Lung (tissue), 11 donors: ENCODE measurements at regions not wholly inside any gene's neighbourhood (a gene's known extent, or its start where the extent isn't known, plus 50 kb on each side); places are given as distances from the start of the nearest gene placed in this dataset.

ENCODE experiments used
- ATAC-seq: fragments of 200-7000 bp; cut with Tn5 transposase; one replicate; pipeline ENCODE4 v1.9.1; 2020; ENCODE audit warnings: moderate number of reproducible peaks; ENCODE audit not compliant: insufficient read depth, low FRiP score
- DNase-seq, 3 donors: peaks; one replicate each; pipeline ENCODE4 v3.0.0-alpha.2; 2013 to 2017
- H3K27ac ChIP-seq, 2 donors: one replicate each; pipeline ENCODE4 v1.5.1; 2013; ENCODE audit warnings: mild to moderate bottlenecking in 2 of 2, moderate library complexity in 2 of 2, control low read depth in 1 of 2, inconsistent platforms in 1 of 2, low read depth in 1 of 2, low read length in 1 of 2
- H3K27me3 ChIP-seq, 3 donors: one replicate each; pipeline ENCODE4 v1.5.1; 2013; ENCODE audit warnings: low read length in 2 of 3; ENCODE audit not compliant: control insufficient read depth in 3 of 3, insufficient read depth in 3 of 3
- H3K36me3 ChIP-seq, 4 donors: one replicate each; pipeline ENCODE4 v1.5.1; 2013; ENCODE audit warnings: low read length in 4 of 4, mild to moderate bottlenecking in 1 of 4, moderate library complexity in 1 of 4; ENCODE audit not compliant: control insufficient read depth in 4 of 4, insufficient read depth in 4 of 4
- H3K4me1 ChIP-seq, 5 donors: one replicate each; pipeline ENCODE4 v1.5.1; 2013; ENCODE audit warnings: low read length in 5 of 5, mild to moderate bottlenecking in 2 of 5, moderate library complexity in 1 of 5; ENCODE audit not compliant: control insufficient read depth in 5 of 5, insufficient read depth in 5 of 5
- H3K4me3 ChIP-seq: one replicate; pipeline ENCODE4 v1.5.1; 2013; ENCODE audit warnings: mild to moderate bottlenecking, control low read depth, moderate library complexity
- H3K9ac ChIP-seq, 2 donors: one replicate each; pipeline ENCODE4 v1.5.1; 2013; ENCODE audit warnings: low read length in 2 of 2, control low read depth in 1 of 2; ENCODE audit not compliant: insufficient read depth in 1 of 2
- H3K9me3 ChIP-seq, 4 donors: one replicate each; pipeline ENCODE4 v1.5.1; 2013; ENCODE audit warnings: low read length in 3 of 4, mild to moderate bottlenecking in 1 of 4, moderate library complexity in 1 of 4; ENCODE audit not compliant: control insufficient read depth in 4 of 4, insufficient read depth in 3 of 4
- WGBS, 2 donors: extraction: QIAGEN DNeasy Blood & Tissue Kit; methylation state at CpG; one replicate each; pipeline ENCODE4 v1.1.7; 2013; 5-methylcytosine and 5-hydroxymethylcytosine counted together
- TF ChIP-seq, protein P1 (sequence below): IDR thresholded peaks from 2 replicates; pipeline ENCODE4 v1.5.1; 2012; ENCODE audit warnings: mild to moderate bottlenecking; ENCODE audit errors: control extremely low read depth, extremely low read depth
- donor health status: control.
- donor health status: control.
- donor health status: Bipolar disorder and iron deficiency.
- donor health status: healthy.
- donor health status: DM: yes; HTN: yes; CAD: no.

DNA sequence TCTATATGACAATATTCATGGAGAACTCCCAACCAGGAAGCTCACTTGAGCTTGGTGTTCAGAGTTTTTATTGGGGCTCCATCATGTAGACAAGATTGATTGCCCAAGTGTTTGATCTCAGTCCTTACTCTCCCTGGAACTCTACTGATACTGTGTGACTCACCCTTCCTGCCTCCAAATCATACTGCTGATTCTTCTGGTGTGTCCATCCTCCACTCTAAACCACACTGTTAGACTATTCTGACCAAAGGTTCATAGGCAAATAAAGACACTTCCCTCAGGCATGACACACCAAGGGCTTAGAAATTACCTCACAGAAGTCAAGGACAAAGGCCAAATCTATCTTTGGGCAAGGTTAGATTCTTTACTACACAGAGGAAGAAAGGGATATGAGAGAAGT, 107.9 kb upstream of the CDH20 start:
- peaks cover 0 to 3% (median 0%) of the 10 kb centered on the region in 4 donors for H3K9me3 ChIP-seq
- H3K27me3 ChIP-seq = no peaks in the 10 kb centered on the region
- no peak overlapping the region for H3K27ac ChIP-seq
- no peaks in the 10 kb centered on the region for H3K36me3 ChIP-seq
- no peak for ATAC-seq
- TF ChIP-seq, protein P1, sequence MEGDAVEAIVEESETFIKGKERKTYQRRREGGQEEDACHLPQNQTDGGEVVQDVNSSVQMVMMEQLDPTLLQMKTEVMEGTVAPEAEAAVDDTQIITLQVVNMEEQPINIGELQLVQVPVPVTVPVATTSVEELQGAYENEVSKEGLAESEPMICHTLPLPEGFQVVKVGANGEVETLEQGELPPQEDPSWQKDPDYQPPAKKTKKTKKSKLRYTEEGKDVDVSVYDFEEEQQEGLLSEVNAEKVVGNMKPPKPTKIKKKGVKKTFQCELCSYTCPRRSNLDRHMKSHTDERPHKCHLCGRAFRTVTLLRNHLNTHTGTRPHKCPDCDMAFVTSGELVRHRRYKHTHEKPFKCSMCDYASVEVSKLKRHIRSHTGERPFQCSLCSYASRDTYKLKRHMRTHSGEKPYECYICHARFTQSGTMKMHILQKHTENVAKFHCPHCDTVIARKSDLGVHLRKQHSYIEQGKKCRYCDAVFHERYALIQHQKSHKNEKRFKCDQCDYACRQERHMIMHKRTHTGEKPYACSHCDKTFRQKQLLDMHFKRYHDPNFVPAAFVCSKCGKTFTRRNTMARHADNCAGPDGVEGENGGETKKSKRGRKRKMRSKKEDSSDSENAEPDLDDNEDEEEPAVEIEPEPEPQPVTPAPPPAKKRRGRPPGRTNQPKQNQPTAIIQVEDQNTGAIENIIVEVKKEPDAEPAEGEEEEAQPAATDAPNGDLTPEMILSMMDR = no peak
- no peaks in the 10 kb centered on the region for H3K4me1 ChIP-seq
- H3K9ac ChIP-seq = no peak overlapping the region
- no peak for DNase-seq
- H3K4me3 ChIP-seq = no peak overlapping the region

DNA sequence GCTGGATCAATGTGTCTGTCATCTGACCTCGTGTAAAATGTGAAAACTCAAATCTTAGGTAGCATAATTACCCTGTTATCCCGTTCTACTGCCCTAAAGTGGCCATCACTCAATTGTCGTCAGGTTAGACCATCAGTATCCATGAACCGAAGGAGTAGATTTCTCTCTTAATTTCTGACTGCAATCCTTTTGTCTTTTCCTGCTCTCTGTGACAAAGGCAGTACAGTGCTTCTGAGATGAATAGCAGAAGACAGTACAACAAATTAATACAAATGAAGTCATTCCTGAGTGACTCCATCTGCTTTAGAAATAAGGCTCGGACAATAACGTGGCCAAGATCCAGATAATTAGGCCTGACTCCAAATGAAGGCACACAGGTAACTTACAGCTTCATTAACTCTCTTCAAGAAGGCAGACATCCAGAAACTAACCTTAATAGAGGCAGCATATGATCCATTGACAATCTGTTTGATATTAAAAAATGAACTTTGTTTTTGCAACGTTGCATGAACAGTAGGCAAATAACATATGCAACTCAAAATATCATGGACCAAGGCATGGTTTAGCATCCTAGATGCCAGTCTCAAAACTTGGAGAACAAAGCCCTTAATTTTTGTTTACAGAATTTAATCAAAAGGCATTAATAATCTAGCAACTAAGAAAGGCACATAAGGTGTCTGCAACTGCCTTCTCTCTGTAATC, 96.7 kb upstream of the CDH20 start:
- DNase-seq (no peak), ATAC-seq (no peak)
- Histone ChIP-seq H3K9ac (no peak overlapping the region), H3K4me1 (no peaks in the 10 kb centered on the region), H3K27ac (no peak overlapping the region), H3K9me3 (peaks cover 0 to 5% (median 0%) of the 10 kb centered on the region in 4 donors), H3K36me3 (no peaks in the 10 kb centered on the region), H3K27me3 (no peaks in the 10 kb centered on the region), H3K4me3 (no peak overlapping the region)
- 64 to 79% methylated on average over 7 of the region's 7 CpGs for WGBS, 2 donors
- TF ChIP-seq, protein P1 = no peak

DNA sequence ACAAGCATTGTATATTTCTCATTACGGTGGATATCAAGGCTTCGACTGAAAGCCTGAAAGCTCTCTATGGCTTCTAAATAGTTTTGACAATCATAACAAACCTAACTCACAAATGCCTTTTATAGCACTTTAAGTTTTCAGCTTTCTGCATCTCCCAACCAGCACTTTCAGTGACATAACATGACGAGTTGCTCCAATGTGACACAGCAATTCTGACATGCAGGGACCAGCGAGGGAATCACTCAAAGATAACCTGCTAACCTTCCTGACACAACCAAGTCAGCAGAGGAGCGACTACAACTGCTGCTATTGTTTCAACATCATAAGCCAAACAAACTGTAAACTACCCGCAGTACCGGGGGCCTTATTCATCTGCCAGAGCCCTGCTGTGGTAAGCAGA, 95.7 kb upstream of the CDH20 start:
- Histone ChIP-seq H3K4me3 (no peak overlapping the region), H3K27me3 (no peaks in the 10 kb centered on the region), H3K27ac (no peak overlapping the region), H3K4me1 (no peaks in the 10 kb centered on the region), H3K9ac (no peak overlapping the region), H3K9me3 (peaks cover 0 to 5% (median 0%) of the 10 kb centered on the region in 4 donors), H3K36me3 (no peaks in the 10 kb centered on the region)
- TF ChIP-seq, protein P1 = no peak
- DNase-seq = no peak
- ATAC-seq = no peak
- 73 to 79% methylated on average over 7 of the region's 7 CpGs for WGBS, 2 donors

DNA sequence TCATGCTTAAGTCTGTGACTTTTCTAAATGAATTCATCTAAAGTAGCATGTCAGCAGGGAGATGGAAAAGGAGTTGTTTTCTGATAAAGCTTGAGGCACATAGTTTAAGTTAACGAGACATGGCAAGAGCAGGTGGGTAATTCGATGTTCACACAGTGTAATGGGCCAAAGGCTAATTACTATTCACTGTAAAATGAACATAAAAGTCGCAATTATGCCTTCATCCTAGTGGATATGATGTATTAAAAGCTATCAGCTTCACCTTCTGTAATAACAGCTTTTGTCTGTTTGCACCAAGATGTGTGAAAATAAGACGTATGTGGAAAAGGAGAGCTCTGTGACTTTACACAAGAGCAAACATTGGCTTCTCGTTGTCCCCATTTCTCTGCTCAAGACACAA, 94.2 kb upstream of the CDH20 start:
- 86 to 88% methylated on average over 5 of the region's 5 CpGs for WGBS, 2 donors
- TF ChIP-seq, protein P1 = no peak

More for the DNA sequence above, 94.2 kb upstream of the CDH20 start:
- H3K27me3 ChIP-seq = no peaks in the 10 kb centered on the region
- H3K9ac ChIP-seq = no peak overlapping the region
- no peak overlapping the region for H3K27ac ChIP-seq
- H3K9me3 ChIP-seq = peaks cover 0 to 5% (median 0%) of the 10 kb centered on the region in 4 donors
- no peaks in the 10 kb centered on the region for H3K36me3 ChIP-seq
- H3K4me1 ChIP-seq = no peaks in the 10 kb centered on the region
- DNase-seq (no peak), ATAC-seq (no peak)
- no peak overlapping the region for H3K4me3 ChIP-seq
